Gastroesophageal sphincter (tissue), 3 donors: ENCODE measurements at regions not wholly inside any gene's neighbourhood (a gene's known extent, or its start where the extent isn't known, plus 50 kb on each side); places are given as distances from the start of the nearest gene placed in this dataset.

Source experiments
- POLR2A ChIP-seq, 2 donors: fragments of 450-650 bp; IDR thresholded peaks; one replicate each; pipeline ENCODE4 v1.6.1; 2017; ENCODE audit warnings: antibody characterized with exemption in 2 of 2, mild to moderate bottlenecking in 2 of 2, moderate library complexity in 1 of 2
- TF ChIP-seq, protein P1 (sequence below), 4 experiments: fragments of 200-600 bp in 2 of 4; fragments of 450-650 bp in 2 of 4; sonication (generic) in 1 of 4; IDR thresholded peaks; one replicate each; pipeline ENCODE4 v1.5.1; 2017 to 2019; ENCODE audit warnings: antibody characterized with exemption in 4 of 4, mild to moderate bottlenecking in 2 of 4, moderate library complexity in 2 of 4

DNA sequence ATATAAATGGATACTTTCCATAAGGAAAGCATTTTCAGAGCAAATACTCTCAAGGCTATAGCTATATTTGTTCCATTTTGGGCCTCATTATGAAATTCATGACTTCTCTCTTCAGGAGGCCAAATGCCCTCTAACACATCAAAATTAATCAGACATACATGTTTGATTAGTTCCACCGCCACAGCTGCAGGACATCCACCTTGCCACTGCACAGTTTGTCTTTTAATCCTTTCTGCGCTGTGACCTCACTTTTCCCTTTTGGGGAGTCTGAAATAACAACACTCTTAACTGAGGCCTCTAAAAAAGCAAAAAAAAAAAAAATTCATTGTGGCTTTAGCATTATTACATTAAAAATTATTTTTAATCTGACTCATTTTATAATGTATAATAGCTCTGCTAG, 279.1 kb upstream of the CDH12 start:
- TF ChIP-seq, protein P1, sequence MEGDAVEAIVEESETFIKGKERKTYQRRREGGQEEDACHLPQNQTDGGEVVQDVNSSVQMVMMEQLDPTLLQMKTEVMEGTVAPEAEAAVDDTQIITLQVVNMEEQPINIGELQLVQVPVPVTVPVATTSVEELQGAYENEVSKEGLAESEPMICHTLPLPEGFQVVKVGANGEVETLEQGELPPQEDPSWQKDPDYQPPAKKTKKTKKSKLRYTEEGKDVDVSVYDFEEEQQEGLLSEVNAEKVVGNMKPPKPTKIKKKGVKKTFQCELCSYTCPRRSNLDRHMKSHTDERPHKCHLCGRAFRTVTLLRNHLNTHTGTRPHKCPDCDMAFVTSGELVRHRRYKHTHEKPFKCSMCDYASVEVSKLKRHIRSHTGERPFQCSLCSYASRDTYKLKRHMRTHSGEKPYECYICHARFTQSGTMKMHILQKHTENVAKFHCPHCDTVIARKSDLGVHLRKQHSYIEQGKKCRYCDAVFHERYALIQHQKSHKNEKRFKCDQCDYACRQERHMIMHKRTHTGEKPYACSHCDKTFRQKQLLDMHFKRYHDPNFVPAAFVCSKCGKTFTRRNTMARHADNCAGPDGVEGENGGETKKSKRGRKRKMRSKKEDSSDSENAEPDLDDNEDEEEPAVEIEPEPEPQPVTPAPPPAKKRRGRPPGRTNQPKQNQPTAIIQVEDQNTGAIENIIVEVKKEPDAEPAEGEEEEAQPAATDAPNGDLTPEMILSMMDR (IDR thresholded peaks at IDR 0.05): no peak
- no peak for TF ChIP-seq POLR2A (IDR thresholded peaks at IDR 0.05)
